Keratinocyte (primary cell): ENCODE measurements at regions not wholly inside any gene's neighbourhood (a gene's known extent, or its start where the extent isn't known, plus 50 kb on each side); places are given as distances from the start of the nearest gene placed in this dataset.

Source experiments
- DNase-seq: peaks from one replicate; pipeline ENCODE4 v3.0.0-alpha.2; 2011; ENCODE audit warnings: low read depth, missing footprints, low spot score
- FAIRE-seq: peaks from 2 replicates; lab custom pipeline; 2011; peaks lifted over from hg19 to GRCh38; lab: Jason Lieb, UNC
- H2AFZ ChIP-seq: 2 replicates; pipeline ENCODE4 v1.6.0; 2012; ENCODE audit warnings: low read length, control low read depth, inconsistent platforms; ENCODE audit not compliant: control insufficient read depth
- H3K27ac ChIP-seq: 2 replicates; pipeline ENCODE4 v1.5.1; 2011; ENCODE audit warnings: low read length; ENCODE audit not compliant: control insufficient read depth, insufficient read depth
- H3K27me3 ChIP-seq: 3 replicates; pipeline ENCODE4 v1.6.0; 2011; ENCODE audit warnings: low read length; ENCODE audit not compliant: control insufficient read depth, insufficient read depth; ENCODE audit errors: extremely low read depth
- H3K36me3 ChIP-seq, 2 experiments: 2 replicates in 1 of 2; 3 replicates in 1 of 2; pipeline ENCODE4 v1.5.1; 2011; ENCODE audit warnings: low read length in 2 of 2, mild to moderate bottlenecking in 1 of 2; ENCODE audit not compliant: control insufficient read depth in 2 of 2, insufficient read depth in 2 of 2; ENCODE audit errors: extremely low read depth in 1 of 2
- H3K4me1 ChIP-seq: 3 replicates; pipeline ENCODE4 v1.5.1; 2011; ENCODE audit warnings: low read length; ENCODE audit not compliant: control insufficient read depth, insufficient read depth; ENCODE audit errors: extremely low read depth
- H3K4me2 ChIP-seq: 3 replicates; pipeline ENCODE4 v1.6.0; 2011; ENCODE audit warnings: low read depth, low read length; ENCODE audit not compliant: control insufficient read depth, insufficient read depth; ENCODE audit errors: extremely low read depth
- H3K4me3 ChIP-seq, 3 experiments: fragments of 200-600 bp in 1 of 3; sonication (generic) in 1 of 3; 2 replicates in 2 of 3; 3 replicates in 1 of 3; pipeline ENCODE4 v1.5.1; 2011 to 2016; ENCODE audit warnings: low read length in 3 of 3, mild to moderate bottlenecking in 3 of 3, control low read depth in 2 of 3, inconsistent platforms in 1 of 3, low read depth in 1 of 3, mixed read lengths in 1 of 3, mixed run types in 1 of 3, moderate library complexity in 1 of 3; ENCODE audit not compliant: control insufficient read depth in 2 of 3, insufficient read depth in 2 of 3; ENCODE audit errors: extremely low read depth in 1 of 3
- H3K79me2 ChIP-seq: 2 replicates; pipeline ENCODE4 v1.6.0; 2012; ENCODE audit warnings: low read length; ENCODE audit not compliant: control insufficient read depth, insufficient read depth
- H3K9ac ChIP-seq: 3 replicates; pipeline ENCODE4 v1.6.0; 2011; ENCODE audit warnings: low read length; ENCODE audit not compliant: control insufficient read depth, insufficient read depth; ENCODE audit errors: extremely low read depth
- H3K9me1 ChIP-seq: 3 replicates; pipeline ENCODE4 v1.6.0; 2011; ENCODE audit warnings: low read length; ENCODE audit not compliant: control insufficient read depth, insufficient read depth; ENCODE audit errors: extremely low read depth
- H3K9me3 ChIP-seq: 2 replicates; pipeline ENCODE4 v1.5.1; 2012; ENCODE audit warnings: low read depth, low read length; ENCODE audit not compliant: control insufficient read depth
- H4K20me1 ChIP-seq: 3 replicates; pipeline ENCODE4 v1.6.0; 2011; ENCODE audit warnings: low read length; ENCODE audit not compliant: control insufficient read depth, insufficient read depth; ENCODE audit errors: extremely low read depth
- CTCF ChIP-seq, 3 experiments: IDR thresholded peaks in 1 of 3; conservative IDR thresholded peaks in 1 of 3; optimal IDR thresholded peaks in 1 of 3; 2 replicates in 2 of 3; 3 replicates in 1 of 3; pipeline versions ENCODE3 to v1.5.1; 2011; ENCODE audit warnings: low read length in 3 of 3, mild to moderate bottlenecking in 3 of 3, moderate library complexity in 2 of 3, control low read depth in 1 of 3, inconsistent platforms in 1 of 3; ENCODE audit not compliant: insufficient read depth in 2 of 3; ENCODE audit errors: extremely low read depth in 1 of 3
- EZH2 ChIP-seq: IDR thresholded peaks from one replicate; pipeline ENCODE4 v1.6.1; 2012; ENCODE audit warnings: inconsistent platforms, mild to moderate bottlenecking, low read length, moderate library complexity
- dilution Hi-C: fragments of 300-500 bp; cut with MboI; formaldehyde crosslinking; loops from one replicate; pipeline ENCODE4 v1.7.0; 2020; ENCODE audit warnings: low sequenced_read_pairs; ENCODE audit not compliant: extremely low pct_ligation_motif_present

GRCh38 chr7:19988860-19989259 is 215.4 kb upstream of the TMEM196 start:
- TF ChIP-seq CTCF (optimal IDR thresholded peaks at IDR 0.05 in 1 of 3, IDR thresholded peaks at IDR 0.05 in 1 of 3, conservative IDR thresholded peaks at IDR 0.05 in 1 of 3; ENCODE audit: extremely low read depth in 1 of 3, insufficient read depth in 2 of 3, low read length in 3 of 3) (no peak), EZH2 (no peak)
- Histone ChIP-seq H4K20me1 (no peaks in the 10 kb centered on the region), H3K4me1 (no peaks in the 10 kb centered on the region), H3K27me3 (no peaks in the 10 kb centered on the region), H2AFZ (no peak overlapping the region), H3K36me3 (no peaks in the 10 kb centered on the region), H3K9me1 (no peaks in the 10 kb centered on the region), H3K4me2 (no peak overlapping the region), H3K27ac (no peak overlapping the region), H3K9ac (no peak overlapping the region), H3K79me2 (no peaks in the 10 kb centered on the region), H3K4me3 (no peak overlapping the region), H3K9me3 (no peaks in the 10 kb centered on the region)
- FAIRE-seq (no peak), DNase-seq (no peak)
- dilution Hi-C loops = no loop called here

- no peaks in the 10 kb centered on the region for H3K79me2 ChIP-seq
- TF ChIP-seq EZH2 = no peak
- TF ChIP-seq CTCF (optimal IDR thresholded peaks at IDR 0.05 in 1 of 3, IDR thresholded peaks at IDR 0.05 in 1 of 3, conservative IDR thresholded peaks at IDR 0.05 in 1 of 3; ENCODE audit: extremely low read depth in 1 of 3, insufficient read depth in 2 of 3, low read length in 3 of 3) = peak in 1 of 3 experiments; percentile 9
- FAIRE-seq = no peak
- H3K4me1 ChIP-seq = no peaks in the 10 kb centered on the region
- H3K9ac ChIP-seq = no peak overlapping the region
- no peak overlapping the region for H2AFZ ChIP-seq
- no peak overlapping the region for H3K4me2 ChIP-seq
- no peak for DNase-seq
- no peak overlapping the region for H3K4me3 ChIP-seq
- no peaks in the 10 kb centered on the region for H3K9me3 ChIP-seq
- dilution Hi-C loops = no loop called here
- H3K27ac ChIP-seq = no peak overlapping the region
- no peaks in the 10 kb centered on the region for H3K36me3 ChIP-seq
- no peaks in the 10 kb centered on the region for H4K20me1 ChIP-seq
- H3K27me3 ChIP-seq = no peaks in the 10 kb centered on the region
- H3K9me1 ChIP-seq = no peaks in the 10 kb centered on the region
These were observed 210.8 kb upstream of the TMEM196 start for GRCh38 chr7:19984231-19984632.
